Mesothelial cell of epicardium (in vitro differentiated cells): ENCODE measurements at regions not wholly inside any gene's neighbourhood (a gene's known extent, or its start where the extent isn't known, plus 50 kb on each side); places are given as distances from the start of the nearest gene placed in this dataset.

Experiments used
- DNase-seq, 2 experiments: peaks; one replicate each; pipeline ENCODE4 v3.0.0; 2021; ENCODE audit warnings: low spot score in 2 of 2; ENCODE audit not compliant: unreplicated experiment in 2 of 2
- H3K27ac Mint-ChIP-seq: 2 replicates; pipeline ENCODE4 v1.8.0; 2021; ENCODE audit warnings: mixed read lengths
- H3K27me3 Mint-ChIP-seq: 2 replicates; pipeline ENCODE4 v1.8.0; 2021; ENCODE audit warnings: low read depth, mixed read lengths
- H3K36me3 Mint-ChIP-seq: 2 replicates; pipeline ENCODE4 v1.8.0; 2021; ENCODE audit warnings: mixed read lengths
- H3K4me1 Mint-ChIP-seq: 2 replicates; pipeline ENCODE4 v1.8.0; 2021; ENCODE audit warnings: mixed read lengths
- H3K4me3 Mint-ChIP-seq: 2 replicates; pipeline ENCODE4 v1.8.0; 2021; ENCODE audit warnings: mild to moderate bottlenecking, moderate library complexity, mixed read lengths
- H3K9me3 Mint-ChIP-seq: 2 replicates; pipeline ENCODE4 v1.8.0; 2021; ENCODE audit warnings: mixed read lengths
- CTCF ChIP-seq: fragments of 200-600 bp; sonication (generic); IDR thresholded peaks from one replicate; pipeline ENCODE4 v1.5.0; 2021; ENCODE audit warnings: antibody characterized with exemption; ENCODE audit not compliant: unreplicated experiment

- no peak for TF ChIP-seq CTCF
- H3K4me1 Mint-ChIP-seq, result peaks cover 2% of the 10 kb centered on the region
- H3K9me3 Mint-ChIP-seq, result peaks cover 15% of the 10 kb centered on the region
- H3K27me3 Mint-ChIP-seq, result no peaks in the 10 kb centered on the region
- no peak for DNase-seq
- no peak overlapping the region for H3K27ac Mint-ChIP-seq
- H3K36me3 Mint-ChIP-seq, result no peaks in the 10 kb centered on the region
- H3K4me3 Mint-ChIP-seq, result no peak overlapping the region
Measured at GRCh38 chr6:67887747-67888545, 747.1 kb upstream of the ADGRB3 start.

- Mint-ChIP-seq H3K4me1 (peaks cover 2% of the 10 kb centered on the region), H3K9me3 (peaks cover 15% of the 10 kb centered on the region), H3K27me3 (no peaks in the 10 kb centered on the region), H3K4me3 (no peak overlapping the region), H3K36me3 (no peaks in the 10 kb centered on the region), H3K27ac (no peak overlapping the region)
- no peak for TF ChIP-seq CTCF
- DNase-seq, result no peak
Measured at GRCh38 chr6:67887419-67887746, 747.7 kb upstream of the ADGRB3 start.

GRCh38 chr6:67886840-67887292 lies 748.2 kb upstream of the ADGRB3 start:
- TF ChIP-seq CTCF, result no peak
- H3K9me3 Mint-ChIP-seq, result peaks cover 15% of the 10 kb centered on the region
- H3K36me3 Mint-ChIP-seq, result no peaks in the 10 kb centered on the region
- peaks cover 2% of the 10 kb centered on the region for H3K4me1 Mint-ChIP-seq
- no peak for DNase-seq
- H3K27ac Mint-ChIP-seq, result no peak overlapping the region
- no peaks in the 10 kb centered on the region for H3K27me3 Mint-ChIP-seq
- H3K4me3 Mint-ChIP-seq, result no peak overlapping the region

- Mint-ChIP-seq H3K27ac (no peak overlapping the region), H3K4me3 (no peak overlapping the region), H3K4me1 (peaks cover 2% of the 10 kb centered on the region), H3K27me3 (no peaks in the 10 kb centered on the region), H3K36me3 (no peaks in the 10 kb centered on the region), H3K9me3 (peaks cover 15% of the 10 kb centered on the region)
- TF ChIP-seq CTCF, result no peak
- DNase-seq, result no peak
Measured at GRCh38 chr6:67886036-67886707, 748.9 kb upstream of the ADGRB3 start.

GRCh38 chr6:67885081-67886033 lies 749.7 kb upstream of the ADGRB3 start:
- no peaks in the 10 kb centered on the region for H3K36me3 Mint-ChIP-seq
- DNase-seq, result no peak
- no peaks in the 10 kb centered on the region for H3K27me3 Mint-ChIP-seq
- H3K4me3 Mint-ChIP-seq, result no peak overlapping the region
- H3K4me1 Mint-ChIP-seq, result peaks cover 1% of the 10 kb centered on the region
- peaks cover 15% of the 10 kb centered on the region for H3K9me3 Mint-ChIP-seq
- no peak overlapping the region for H3K27ac Mint-ChIP-seq
- no peak for TF ChIP-seq CTCF
